ENCODE measurements at regions not wholly inside any gene's neighbourhood (a gene's known extent, or its start where the extent isn't known, plus 50 kb on each side); places are given as distances from the start of the nearest gene placed in this dataset.

DNA sequence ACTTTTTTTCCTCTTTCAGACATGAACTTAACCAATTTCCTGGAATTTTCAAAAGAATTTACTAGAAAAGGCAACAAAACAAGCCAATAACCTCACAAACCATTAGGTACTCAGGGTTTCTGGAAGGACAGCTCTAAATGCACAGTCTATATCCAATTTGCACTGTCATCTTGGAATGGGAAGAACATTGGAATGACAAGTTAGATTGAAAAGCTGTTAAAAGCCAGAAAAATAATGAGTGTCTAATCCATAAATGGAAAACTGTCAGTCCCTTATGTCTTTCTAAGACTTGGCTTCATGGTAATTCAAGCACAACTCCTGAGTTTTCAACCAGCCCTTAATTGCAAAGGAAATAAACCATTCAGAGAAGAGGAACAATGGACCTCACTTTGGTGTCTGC, 105.8 kb upstream of the NTRK2 start:
- intact Hi-C loops (cut with micrococcal nuclease): no loop called here
- RAD21 ChIA-PET (ENCODE audit: low non-redundant PET in 1 of 2, low total read pairs in 2 of 2, uncharacterized antibody in 2 of 2, unreplicated experiment in 2 of 2): no interaction called here
- H3K9me3 ChIP-seq (ENCODE audit: control insufficient read depth in 1 of 2, insufficient read depth in 1 of 2, low read depth in 1 of 2, low read length in 2 of 2): no peaks in the 10 kb centered on the region
- BruUV-seq (replicated peaks): no TSS peak
- no peaks in the 10 kb centered on the region for H4K20me1 ChIP-seq (ENCODE audit: insufficient read depth)
- no peak overlapping the region for H3K4me3 ChIP-seq (replicated peaks in 1 of 2; ENCODE audit: low read depth in 1 of 2, low read length in 2 of 2)
- H3K4me2 ChIP-seq (ENCODE audit: low read length): no peak overlapping the region
- H3K4me1 ChIP-seq (ENCODE audit: control insufficient read depth in 1 of 2, insufficient read depth in 2 of 2, low read length in 2 of 2): no peaks in the 10 kb centered on the region
- no peak overlapping the region for H3K9ac ChIP-seq (ENCODE audit: low read length)
- H3K9me2 ChIP-seq (ENCODE audit: insufficient read depth): no peaks in the 10 kb centered on the region
- H3K27me3 ChIP-seq (ENCODE audit: insufficient read depth, low read length): peaks cover 5% of the 10 kb centered on the region; the same call in 1 of the 2 replicates
- POLR2A ChIA-PET: no interaction called here
- H3K79me2 ChIP-seq (ENCODE audit: insufficient read depth, low read length): no peaks in the 10 kb centered on the region
- TF ChIP-seq POLR2AphosphoS5 (IDR thresholded peaks at IDR 0.05; ENCODE audit: low read depth, low read length): no peak
- no peaks in the 10 kb centered on the region for H3K36me3 ChIP-seq (ENCODE audit: control insufficient read depth in 1 of 2, insufficient read depth in 2 of 2, low read length in 2 of 2)
- DNase-seq (ENCODE audit: low read depth, low spot score): no peak
- no peak for ATAC-seq
- CTCF ChIA-PET: no interaction called here
- H3K27ac ChIP-seq (ENCODE audit: low read depth, low read length): no peak overlapping the region
- no peak overlapping the region for H2AFZ ChIP-seq (ENCODE audit: low read depth, low read length, poor library complexity, severe bottlenecking)

DNA sequence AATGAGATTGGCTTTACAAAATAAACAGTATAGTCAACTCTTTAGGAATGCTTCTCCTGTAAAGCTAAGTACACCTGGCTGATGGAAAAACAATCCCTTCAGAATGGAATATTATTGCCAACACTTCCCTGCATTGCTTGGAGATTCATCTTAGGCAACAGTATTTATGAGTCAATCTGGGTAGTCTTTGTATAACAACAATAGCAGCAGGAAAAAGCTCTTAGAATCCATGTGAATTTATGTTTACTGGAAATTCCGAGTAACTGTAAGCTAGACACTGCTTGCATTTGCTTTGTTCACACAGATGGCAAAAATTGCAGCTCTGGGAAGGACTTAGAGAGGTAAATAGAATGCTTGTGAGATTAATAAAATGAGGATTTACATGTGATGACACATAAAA, 101.7 kb upstream of the NTRK2 start:
- ChIA-PET RAD21 (ENCODE audit: low non-redundant PET in 1 of 2, low total read pairs in 2 of 2, uncharacterized antibody in 2 of 2, unreplicated experiment in 2 of 2) (no interaction called here), POLR2A (no interaction called here), CTCF (no interaction called here)
- no peaks in the 10 kb centered on the region for H4K20me1 ChIP-seq (ENCODE audit: insufficient read depth)
- no TSS peak for BruUV-seq (replicated peaks)
- no peaks in the 10 kb centered on the region for H3K36me3 ChIP-seq (ENCODE audit: control insufficient read depth in 1 of 2, insufficient read depth in 2 of 2, low read length in 2 of 2)
- no peaks in the 10 kb centered on the region for H3K4me1 ChIP-seq (ENCODE audit: control insufficient read depth in 1 of 2, insufficient read depth in 2 of 2, low read length in 2 of 2)
- no peak for ATAC-seq
- H3K9me2 ChIP-seq (ENCODE audit: insufficient read depth): no peaks in the 10 kb centered on the region
- peaks cover 5% of the 10 kb centered on the region; the same call in 1 of the 2 replicates for H3K27me3 ChIP-seq (ENCODE audit: insufficient read depth, low read length)
- DNase-seq (ENCODE audit: low read depth, low spot score): no peak
- H2AFZ ChIP-seq (ENCODE audit: low read depth, low read length, poor library complexity, severe bottlenecking): no peak overlapping the region
- no peak overlapping the region for H3K4me2 ChIP-seq (ENCODE audit: low read length)
- H3K79me2 ChIP-seq (ENCODE audit: insufficient read depth, low read length): no peaks in the 10 kb centered on the region
- no peak overlapping the region for H3K27ac ChIP-seq (ENCODE audit: low read depth, low read length)
- no peak overlapping the region for H3K9ac ChIP-seq (ENCODE audit: low read length)
- no peak overlapping the region for H3K4me3 ChIP-seq (replicated peaks in 1 of 2; ENCODE audit: low read depth in 1 of 2, low read length in 2 of 2)
- no peaks in the 10 kb centered on the region for H3K9me3 ChIP-seq (ENCODE audit: control insufficient read depth in 1 of 2, insufficient read depth in 1 of 2, low read depth in 1 of 2, low read length in 2 of 2)
- TF ChIP-seq TCF7L2 (IDR thresholded peaks at IDR 0.05; ENCODE audit: borderline replicate concordance, extremely low read depth, insufficient read depth, insufficient read length) (no peak), POLR2AphosphoS5 (IDR thresholded peaks at IDR 0.05; ENCODE audit: low read depth, low read length) (no peak), SP1 (IDR thresholded peaks at IDR 0.05; ENCODE audit: low read depth) (no peak), EGR1 (IDR thresholded peaks at IDR 0.05; ENCODE audit: low read depth) (no peak), ZNF274 (IDR thresholded peaks at IDR 0.05; ENCODE audit: low read depth, low read length) (no peak), JUND (IDR thresholded peaks at IDR 0.05) (no peak), EZH2 (IDR thresholded peaks at IDR 0.05) (no peak), FOSL1 (IDR thresholded peaks at IDR 0.05; ENCODE audit: low read depth) (no peak), SRF (IDR thresholded peaks at IDR 0.05; ENCODE audit: low read depth) (no peak)
- TF ChIP-seq, protein P1, sequence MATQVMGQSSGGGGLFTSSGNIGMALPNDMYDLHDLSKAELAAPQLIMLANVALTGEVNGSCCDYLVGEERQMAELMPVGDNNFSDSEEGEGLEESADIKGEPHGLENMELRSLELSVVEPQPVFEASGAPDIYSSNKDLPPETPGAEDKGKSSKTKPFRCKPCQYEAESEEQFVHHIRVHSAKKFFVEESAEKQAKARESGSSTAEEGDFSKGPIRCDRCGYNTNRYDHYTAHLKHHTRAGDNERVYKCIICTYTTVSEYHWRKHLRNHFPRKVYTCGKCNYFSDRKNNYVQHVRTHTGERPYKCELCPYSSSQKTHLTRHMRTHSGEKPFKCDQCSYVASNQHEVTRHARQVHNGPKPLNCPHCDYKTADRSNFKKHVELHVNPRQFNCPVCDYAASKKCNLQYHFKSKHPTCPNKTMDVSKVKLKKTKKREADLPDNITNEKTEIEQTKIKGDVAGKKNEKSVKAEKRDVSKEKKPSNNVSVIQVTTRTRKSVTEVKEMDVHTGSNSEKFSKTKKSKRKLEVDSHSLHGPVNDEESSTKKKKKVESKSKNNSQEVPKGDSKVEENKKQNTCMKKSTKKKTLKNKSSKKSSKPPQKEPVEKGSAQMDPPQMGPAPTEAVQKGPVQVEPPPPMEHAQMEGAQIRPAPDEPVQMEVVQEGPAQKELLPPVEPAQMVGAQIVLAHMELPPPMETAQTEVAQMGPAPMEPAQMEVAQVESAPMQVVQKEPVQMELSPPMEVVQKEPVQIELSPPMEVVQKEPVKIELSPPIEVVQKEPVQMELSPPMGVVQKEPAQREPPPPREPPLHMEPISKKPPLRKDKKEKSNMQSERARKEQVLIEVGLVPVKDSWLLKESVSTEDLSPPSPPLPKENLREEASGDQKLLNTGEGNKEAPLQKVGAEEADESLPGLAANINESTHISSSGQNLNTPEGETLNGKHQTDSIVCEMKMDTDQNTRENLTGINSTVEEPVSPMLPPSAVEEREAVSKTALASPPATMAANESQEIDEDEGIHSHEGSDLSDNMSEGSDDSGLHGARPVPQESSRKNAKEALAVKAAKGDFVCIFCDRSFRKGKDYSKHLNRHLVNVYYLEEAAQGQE (IDR thresholded peaks at IDR 0.05; ENCODE audit: low read depth): no peak
- TF ChIP-seq, protein P2, sequence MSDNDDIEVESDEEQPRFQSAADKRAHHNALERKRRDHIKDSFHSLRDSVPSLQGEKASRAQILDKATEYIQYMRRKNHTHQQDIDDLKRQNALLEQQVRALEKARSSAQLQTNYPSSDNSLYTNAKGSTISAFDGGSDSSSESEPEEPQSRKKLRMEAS (IDR thresholded peaks at IDR 0.05): no peak
- TF ChIP-seq, protein P3, sequence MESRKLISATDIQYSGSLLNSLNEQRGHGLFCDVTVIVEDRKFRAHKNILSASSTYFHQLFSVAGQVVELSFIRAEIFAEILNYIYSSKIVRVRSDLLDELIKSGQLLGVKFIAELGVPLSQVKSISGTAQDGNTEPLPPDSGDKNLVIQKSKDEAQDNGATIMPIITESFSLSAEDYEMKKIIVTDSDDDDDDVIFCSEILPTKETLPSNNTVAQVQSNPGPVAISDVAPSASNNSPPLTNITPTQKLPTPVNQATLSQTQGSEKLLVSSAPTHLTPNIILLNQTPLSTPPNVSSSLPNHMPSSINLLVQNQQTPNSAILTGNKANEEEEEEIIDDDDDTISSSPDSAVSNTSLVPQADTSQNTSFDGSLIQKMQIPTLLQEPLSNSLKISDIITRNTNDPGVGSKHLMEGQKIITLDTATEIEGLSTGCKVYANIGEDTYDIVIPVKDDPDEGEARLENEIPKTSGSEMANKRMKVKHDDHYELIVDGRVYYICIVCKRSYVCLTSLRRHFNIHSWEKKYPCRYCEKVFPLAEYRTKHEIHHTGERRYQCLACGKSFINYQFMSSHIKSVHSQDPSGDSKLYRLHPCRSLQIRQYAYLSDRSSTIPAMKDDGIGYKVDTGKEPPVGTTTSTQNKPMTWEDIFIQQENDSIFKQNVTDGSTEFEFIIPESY (IDR thresholded peaks at IDR 0.05; ENCODE audit: extremely low read depth, insufficient replicate concordance, low read length): no peak
- intact Hi-C loops (cut with micrococcal nuclease): no loop called here

Measured in HCT116 (cell line).